Fibroblast of lung (primary cell): ENCODE measurements at regions not wholly inside any gene's neighbourhood (a gene's known extent, or its start where the extent isn't known, plus 50 kb on each side); places are given as distances from the start of the nearest gene placed in this dataset.

Source experiments
- EZH2 ChIP-seq: IDR thresholded peaks from 2 replicates; pipeline ENCODE4 v1.5.1; 2012; ENCODE audit warnings: low read length, control low read depth, mild to moderate bottlenecking; ENCODE audit errors: missing control alignments
- TF ChIP-seq, protein P1 (sequence below), 2 donors: IDR thresholded peaks in 1 of 2; conservative IDR thresholded peaks in 1 of 2; 1 replicate in 1 of 2; 2 replicates in 1 of 2; pipeline ENCODE4 v1.5.1; 2011 to 2012; ENCODE audit warnings: low read length in 2 of 2, control low read depth in 1 of 2, inconsistent platforms in 1 of 2, low read depth in 1 of 2, mild to moderate bottlenecking in 1 of 2

DNA sequence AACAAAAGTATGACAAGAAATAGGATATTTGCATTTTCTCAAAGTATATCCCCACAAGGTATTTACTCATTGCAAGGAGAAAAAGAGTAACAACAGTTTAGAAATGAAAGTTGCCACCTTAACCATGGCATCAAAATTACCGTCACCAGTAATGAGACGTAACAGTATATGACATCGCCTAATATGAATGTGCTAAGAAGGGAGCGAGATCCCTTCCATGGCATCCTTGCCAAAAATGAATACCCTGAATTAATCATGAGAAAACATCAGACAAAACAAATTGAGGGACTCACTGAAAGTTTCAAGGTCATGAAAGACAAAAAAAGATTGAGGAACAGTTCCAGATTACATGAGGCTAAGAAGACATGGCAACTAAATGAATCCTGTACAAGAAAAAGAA, 78.9 kb upstream of the MROH9 start:
- TF ChIP-seq, protein P1, sequence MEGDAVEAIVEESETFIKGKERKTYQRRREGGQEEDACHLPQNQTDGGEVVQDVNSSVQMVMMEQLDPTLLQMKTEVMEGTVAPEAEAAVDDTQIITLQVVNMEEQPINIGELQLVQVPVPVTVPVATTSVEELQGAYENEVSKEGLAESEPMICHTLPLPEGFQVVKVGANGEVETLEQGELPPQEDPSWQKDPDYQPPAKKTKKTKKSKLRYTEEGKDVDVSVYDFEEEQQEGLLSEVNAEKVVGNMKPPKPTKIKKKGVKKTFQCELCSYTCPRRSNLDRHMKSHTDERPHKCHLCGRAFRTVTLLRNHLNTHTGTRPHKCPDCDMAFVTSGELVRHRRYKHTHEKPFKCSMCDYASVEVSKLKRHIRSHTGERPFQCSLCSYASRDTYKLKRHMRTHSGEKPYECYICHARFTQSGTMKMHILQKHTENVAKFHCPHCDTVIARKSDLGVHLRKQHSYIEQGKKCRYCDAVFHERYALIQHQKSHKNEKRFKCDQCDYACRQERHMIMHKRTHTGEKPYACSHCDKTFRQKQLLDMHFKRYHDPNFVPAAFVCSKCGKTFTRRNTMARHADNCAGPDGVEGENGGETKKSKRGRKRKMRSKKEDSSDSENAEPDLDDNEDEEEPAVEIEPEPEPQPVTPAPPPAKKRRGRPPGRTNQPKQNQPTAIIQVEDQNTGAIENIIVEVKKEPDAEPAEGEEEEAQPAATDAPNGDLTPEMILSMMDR (conservative IDR thresholded peaks at IDR 0.05 in 1 of 2, IDR thresholded peaks at IDR 0.05 in 1 of 2; ENCODE audit: low read depth in 1 of 2, low read length in 2 of 2) = no peak
- TF ChIP-seq EZH2 = no peak
